MM.1S (cell line): ENCODE measurements at regions not wholly inside any gene's neighbourhood (a gene's known extent, or its start where the extent isn't known, plus 50 kb on each side); places are given as distances from the start of the nearest gene placed in this dataset.

Experiments used
- DNase-seq: peaks from one replicate; pipeline ENCODE4 v3.0.0-alpha.2; 2015
- H2AFZ ChIP-seq: fragments of 300-600 bp; sonication (generic); 2 replicates; pipeline ENCODE4 v1.6.0; 2016; ENCODE audit warnings: antibody characterized with exemption, low read length
- H3F3A ChIP-seq: fragments of 300-600 bp; sonication (generic); 2 replicates; pipeline ENCODE4 v1.6.1; 2016; ENCODE audit warnings: mild to moderate bottlenecking, antibody characterized with exemption, low read length, moderate library complexity, mixed read lengths; ENCODE audit not compliant: insufficient read depth
- H3K27ac ChIP-seq: fragments of 300-600 bp; sonication (generic); 2 replicates; pipeline ENCODE4 v1.5.1; 2016; ENCODE audit warnings: mild to moderate bottlenecking, low read length
- H3K27me3 ChIP-seq: fragments of 300-600 bp; sonication (generic); replicated peaks from 2 replicates; pipeline ENCODE4 v1.6.0; 2016; ENCODE audit warnings: low read length; ENCODE audit not compliant: insufficient read depth
- H3K36me3 ChIP-seq: fragments of 300-600 bp; sonication (generic); replicated peaks from 2 replicates; pipeline ENCODE4 v1.6.1; 2016; ENCODE audit warnings: mild to moderate bottlenecking, low read length, mixed read lengths; ENCODE audit not compliant: insufficient read depth
- H3K4me1 ChIP-seq: fragments of 300-600 bp; sonication (generic); 2 replicates; pipeline ENCODE4 v1.6.1; 2016; ENCODE audit warnings: low read length, mixed read lengths
- H3K4me2 ChIP-seq: fragments of 300-600 bp; sonication (generic); 2 replicates; pipeline ENCODE4 v1.6.0; 2016; ENCODE audit warnings: low read depth, low read length
- H3K4me3 ChIP-seq: fragments of 300-600 bp; sonication (generic); 2 replicates; pipeline ENCODE4 v1.5.1; 2016; ENCODE audit warnings: low read length, mixed read lengths
- H3K79me2 ChIP-seq: fragments of 300-600 bp; sonication (generic); 2 replicates; pipeline ENCODE4 v1.6.1; 2016; ENCODE audit warnings: mixed run types, low read length, mixed read lengths
- H3K9ac ChIP-seq: fragments of 300-600 bp; sonication (generic); 2 replicates; pipeline ENCODE4 v1.6.1; 2016; ENCODE audit warnings: low read length, mixed read lengths
- H3K9me2 ChIP-seq: fragments of 300-600 bp; sonication (generic); replicated peaks from 2 replicates; pipeline ENCODE4 v1.6.1; 2016; ENCODE audit warnings: mild to moderate bottlenecking, low read length, mixed read lengths; ENCODE audit not compliant: insufficient read depth
- H3K9me3 ChIP-seq: fragments of 300-600 bp; sonication (generic); replicated peaks from 2 replicates; pipeline ENCODE4 v1.6.1; 2016; ENCODE audit warnings: mild to moderate bottlenecking, low read length, mixed read lengths; ENCODE audit not compliant: insufficient read depth
- H4K20me1 ChIP-seq: fragments of 300-600 bp; sonication (generic); 2 replicates; pipeline ENCODE4 v1.6.1; 2016; ENCODE audit warnings: mild to moderate bottlenecking, low read length, moderate library complexity, mixed read lengths; ENCODE audit not compliant: insufficient read depth
- CTCF ChIP-seq: fragments of 300-600 bp; sonication (generic); IDR thresholded peaks from 2 replicates; pipeline ENCODE4 v1.5.1; 2016; ENCODE audit warnings: antibody characterized with exemption, low read length, mixed read lengths
- EZH2 ChIP-seq: fragments of 300-600 bp; sonication (generic); optimal IDR thresholded peaks from 2 replicates; pipeline ENCODE3; 2017; ENCODE audit warnings: low read depth, mild to moderate bottlenecking, antibody characterized with exemption, low read length, mixed read lengths
- EZH2phosphoT487 ChIP-seq: fragments of 300-600 bp; sonication (generic); IDR thresholded peaks from 2 replicates; pipeline ENCODE4 v1.6.1; 2018; ENCODE audit warnings: antibody characterized with exemption, low read length

- H2AFZ ChIP-seq = no peak overlapping the region
- H4K20me1 ChIP-seq = no peaks in the 10 kb centered on the region
- H3K36me3 ChIP-seq = no peaks in the 10 kb centered on the region
- TF ChIP-seq EZH2phosphoT487 (no peak), CTCF (no peak), EZH2 (no peak)
- no peak overlapping the region for H3K4me3 ChIP-seq
- no peak overlapping the region for H3K9ac ChIP-seq
- H3K9me2 ChIP-seq = no peaks in the 10 kb centered on the region
- no peak overlapping the region for H3K4me2 ChIP-seq
- H3K79me2 ChIP-seq = no peaks in the 10 kb centered on the region
- H3K9me3 ChIP-seq = no peaks in the 10 kb centered on the region
- no peaks in the 10 kb centered on the region for H3K4me1 ChIP-seq
- DNase-seq = no peak
- H3K27me3 ChIP-seq = no peaks in the 10 kb centered on the region
- no peak overlapping the region for H3K27ac ChIP-seq
- H3F3A ChIP-seq = no peaks in the 10 kb centered on the region
Observed at GRCh38 chr4:112979881-112980421, 69.5 kb upstream of the ANK2 start.

- Histone ChIP-seq H3K36me3 (no peaks in the 10 kb centered on the region), H3K27me3 (no peaks in the 10 kb centered on the region), H3K4me3 (no peak overlapping the region), H3K9me3 (no peaks in the 10 kb centered on the region), H3K27ac (no peak overlapping the region), H3K79me2 (no peaks in the 10 kb centered on the region), H4K20me1 (no peaks in the 10 kb centered on the region), H3K9ac (no peak overlapping the region), H2AFZ (no peak overlapping the region), H3K4me1 (no peaks in the 10 kb centered on the region), H3K9me2 (no peaks in the 10 kb centered on the region), H3F3A (no peaks in the 10 kb centered on the region), H3K4me2 (no peak overlapping the region)
- TF ChIP-seq CTCF (no peak), EZH2phosphoT487 (no peak), EZH2 (no peak)
- no peak for DNase-seq
Observed at GRCh38 chr4:112982680-112983079, 66.8 kb upstream of the ANK2 start.

GRCh38 chr4:112994732-112995464, 54.6 kb upstream of the ANK2 start:
- no peak overlapping the region for H3K4me3 ChIP-seq
- no peaks in the 10 kb centered on the region for H3K9me3 ChIP-seq
- H4K20me1 ChIP-seq = no peaks in the 10 kb centered on the region
- no peaks in the 10 kb centered on the region for H3K79me2 ChIP-seq
- H3K4me2 ChIP-seq = no peak overlapping the region
- no peaks in the 10 kb centered on the region for H3F3A ChIP-seq
- no peaks in the 10 kb centered on the region for H3K27me3 ChIP-seq
- no peak overlapping the region for H2AFZ ChIP-seq
- H3K9me2 ChIP-seq = no peaks in the 10 kb centered on the region
- no peak overlapping the region for H3K27ac ChIP-seq
- TF ChIP-seq CTCF = no peak
- TF ChIP-seq EZH2phosphoT487 = no peak
- TF ChIP-seq EZH2 = no peak
- H3K9ac ChIP-seq = no peak overlapping the region
- no peaks in the 10 kb centered on the region for H3K4me1 ChIP-seq
- no peaks in the 10 kb centered on the region for H3K36me3 ChIP-seq
- DNase-seq = no peak
